H1 (cell line): ENCODE measurements at regions not wholly inside any gene's neighbourhood (a gene's known extent, or its start where the extent isn't known, plus 50 kb on each side); places are given as distances from the start of the nearest gene placed in this dataset.

ENCODE experiments used
- CTCF ChIP-seq, 3 experiments: IDR thresholded peaks; 1 replicate in 2 of 3; 2 replicates in 1 of 3; pipeline versions ENCODE4 v1.5.1 to v1.6.1; 2011; ENCODE audit warnings: low read length in 3 of 3, mild to moderate bottlenecking in 3 of 3, inconsistent platforms in 2 of 3, low read depth in 1 of 3, moderate library complexity in 1 of 3; ENCODE audit not compliant: insufficient read depth in 1 of 3; ENCODE audit errors: control extremely low read depth in 1 of 3
- PHF8 ChIP-seq: fragments of 200-600 bp; sonication (generic); conservative IDR thresholded peaks from 2 replicates; pipeline ENCODE4 v1.7.1; 2012; ENCODE audit warnings: low read depth, mild to moderate bottlenecking, inconsistent platforms, low read length, moderate library complexity
- POU5F1 ChIP-seq: IDR thresholded peaks from 2 replicates; pipeline ENCODE4 v1.6.1; 2011; ENCODE audit warnings: low read depth, mild to moderate bottlenecking, low read length, moderate library complexity
- RNF2 ChIP-seq: fragments of 200-900, 300-1000 bp; sonication (generic); IDR thresholded peaks from 2 replicates; pipeline ENCODE4 v1.7.1; 2016; ENCODE audit warnings: borderline replicate concordance, low read depth, mild to moderate bottlenecking, antibody characterized with exemption, low read length; ENCODE audit not compliant: poor library complexity, severe bottlenecking; ENCODE audit errors: missing control alignments
- SIN3A ChIP-seq, 2 experiments: IDR thresholded peaks in 1 of 2; conservative IDR thresholded peaks in 1 of 2; 2 replicates each; pipeline ENCODE4 v1.6.1; 2011 to 2012; ENCODE audit warnings: low read length in 2 of 2, improper control_type of control experiment in 1 of 2, low read depth in 1 of 2, mild to moderate bottlenecking in 1 of 2
- USF2 ChIP-seq: IDR thresholded peaks from 2 replicates; pipeline ENCODE4 v1.6.1; 2011; ENCODE audit warnings: low read length, improper control_type of control experiment

GRCh38 chr4:54913751-54914526, 211.5 kb downstream of the KDR start (continued):
- TF ChIP-seq CTCF (IDR thresholded peaks at IDR 0.05; ENCODE audit: control extremely low read depth in 1 of 3, insufficient read depth in 1 of 3, low read depth in 1 of 3, low read length in 3 of 3) (no peak), RNF2 (no peak), POU5F1 (no peak), PHF8 (no peak), SIN3A (conservative IDR thresholded peaks at IDR 0.05 in 1 of 2, IDR thresholded peaks at IDR 0.05 in 1 of 2; ENCODE audit: low read depth in 1 of 2, low read length in 2 of 2) (no peak), USF2 (no peak)
- TF ChIP-seq, all 59 proteins: peak for 0
